H1 (cell line): ENCODE measurements at regions not wholly inside any gene's neighbourhood (a gene's known extent, or its start where the extent isn't known, plus 50 kb on each side); places are given as distances from the start of the nearest gene placed in this dataset.

Experiments used
- CTCF ChIA-PET: fragments of 300-600 bp; sonication (Branson Sonifier 250); formaldehyde crosslinking; loops from one replicate; lab custom pipeline; 2021; ENCODE audit not compliant: partially characterized antibody; lab: Charles Lee
- POLR2A ChIA-PET: fragments of 300-600 bp; sonication (Branson Sonifier 250); formaldehyde crosslinking; loops from one replicate; lab custom pipeline; 2021; ENCODE audit warnings: inconsistent platforms; ENCODE audit not compliant: partially characterized antibody; lab: Charles Lee
- DNase-seq, 2 experiments: peaks; one replicate each; pipeline versions ENCODE4 v3.0.0 to v3.0.0-alpha.2; 2010 to 2022; ENCODE audit warnings: low spot score in 2 of 2, low read depth in 1 of 2, mixed read lengths in 1 of 2
- FAIRE-seq: peaks from 2 replicates; lab custom pipeline; 2011; peaks lifted over from hg19 to GRCh38; lab: Jason Lieb, UNC
- H2AFZ ChIP-seq: 2 replicates; pipeline ENCODE4 v1.8.1; 2012; ENCODE audit warnings: low read length, inconsistent platforms
- H2AK5ac ChIP-seq: 2 replicates; pipeline ENCODE4 v1.6.1; 2013; ENCODE audit warnings: low read depth, low read length
- H2BK120ac ChIP-seq: replicated peaks from 2 replicates; pipeline ENCODE3; 2013; ENCODE audit warnings: low read depth, low read length, inconsistent platforms
- H2BK12ac ChIP-seq: 2 replicates; pipeline ENCODE4 v1.6.1; 2013; ENCODE audit warnings: low read depth, low read length
- H2BK15ac ChIP-seq: 2 replicates; pipeline ENCODE4 v1.6.1; 2013; ENCODE audit warnings: low read length
- H2BK20ac ChIP-seq: 2 replicates; pipeline ENCODE4 v1.6.1; 2013; ENCODE audit warnings: low read length
- H2BK5ac ChIP-seq: 2 replicates; pipeline ENCODE4 v1.6.1; 2013; ENCODE audit warnings: low read depth, low read length
- H3K14ac ChIP-seq: 2 replicates; pipeline ENCODE4 v1.6.1; 2013; ENCODE audit warnings: inconsistent platforms; ENCODE audit not compliant: insufficient read length
- H3K18ac ChIP-seq: 2 replicates; pipeline ENCODE4 v1.6.1; 2013; ENCODE audit warnings: low read length; ENCODE audit errors: extremely low read depth
- H3K23ac ChIP-seq: 2 replicates; pipeline ENCODE4 v1.6.1; 2013; ENCODE audit warnings: inconsistent platforms; ENCODE audit not compliant: insufficient read length
- H3K23me2 ChIP-seq: 2 replicates; pipeline ENCODE4 v1.6.1; 2013; ENCODE audit warnings: low read depth, low read length
- H3K27ac ChIP-seq: 2 replicates; pipeline ENCODE4 v1.6.1; 2011; ENCODE audit warnings: low read depth, low read length, inconsistent platforms
- H3K27me3 ChIP-seq, 4 experiments: replicated peaks in 1 of 4; 1 replicate in 1 of 4; 2 replicates in 3 of 4; pipeline versions ENCODE4 v1.6.1 to v1.8.1; 2011 to 2013; ENCODE audit warnings: low read length in 3 of 4, mild to moderate bottlenecking in 3 of 4, inconsistent platforms in 2 of 4, mixed read lengths in 2 of 4, moderate library complexity in 1 of 4; ENCODE audit not compliant: control insufficient read depth in 3 of 4, insufficient read depth in 3 of 4; ENCODE audit errors: extremely low read depth in 1 of 4
- H3K36me3 ChIP-seq, 4 experiments: 2 replicates each; pipeline versions ENCODE4 v1.6.1 to v1.8.1; 2011 to 2013; ENCODE audit warnings: mild to moderate bottlenecking in 4 of 4, low read length in 3 of 4, moderate library complexity in 2 of 4, control low read depth in 1 of 4, inconsistent platforms in 1 of 4; ENCODE audit not compliant: insufficient read depth in 4 of 4, control insufficient read depth in 2 of 4
- H3K4ac ChIP-seq: replicated peaks from 2 replicates; pipeline ENCODE3; 2013; ENCODE audit warnings: low read length, low read depth, mixed read lengths, inconsistent platforms; ENCODE audit not compliant: insufficient read length
- H3K4me1 ChIP-seq, 4 experiments: replicated peaks in 1 of 4; 1 replicate in 1 of 4; 2 replicates in 3 of 4; pipeline versions ENCODE4 v1.6.1 to v1.8.1; 2011 to 2013; ENCODE audit warnings: low read length in 3 of 4, inconsistent platforms in 2 of 4, mixed read lengths in 1 of 4; ENCODE audit not compliant: insufficient read depth in 4 of 4, control insufficient read depth in 3 of 4
- H3K4me2 ChIP-seq, 2 experiments: 2 replicates each; pipeline versions ENCODE4 v1.6.1 to v1.8.1; 2011 to 2013; ENCODE audit warnings: low read depth in 2 of 2, low read length in 2 of 2, control low read depth in 1 of 2, inconsistent platforms in 1 of 2, mild to moderate bottlenecking in 1 of 2; ENCODE audit not compliant: insufficient read depth in 1 of 2
- H3K4me3 ChIP-seq, 4 experiments: fragments of 200-600, 300-600 bp in 1 of 4; sonication (generic), shearing (Covaris generic), sonication (Bioruptor Twin) in 1 of 4; 2 replicates each; pipeline versions ENCODE4 v1.5.1 to v1.8.1; 2011 to 2016; ENCODE audit warnings: low read length in 4 of 4, low read depth in 3 of 4, control low read depth in 2 of 4, inconsistent platforms in 2 of 4, mild to moderate bottlenecking in 2 of 4, mixed read lengths in 1 of 4, moderate library complexity in 1 of 4; ENCODE audit not compliant: insufficient read depth in 2 of 4; ENCODE audit errors: extremely low read depth in 1 of 4
- H3K56ac ChIP-seq: replicated peaks from 2 replicates; pipeline ENCODE3; 2013; ENCODE audit warnings: low read depth, mild to moderate bottlenecking, mixed read lengths, low read length, inconsistent platforms; ENCODE audit not compliant: insufficient read length
- H3K79me1 ChIP-seq: 2 replicates; pipeline ENCODE4 v1.6.1; 2013; ENCODE audit warnings: low read depth, low read length, control low read depth
- H3K79me2 ChIP-seq, 2 experiments: 2 replicates each; pipeline versions ENCODE4 v1.6.1 to v1.8.1; 2012 to 2013; ENCODE audit warnings: low read length in 2 of 2, mild to moderate bottlenecking in 2 of 2, inconsistent platforms in 1 of 2; ENCODE audit not compliant: insufficient read depth in 2 of 2, control insufficient read depth in 1 of 2
- H3K9ac ChIP-seq, 4 experiments: replicated peaks in 1 of 4; 1 replicate in 1 of 4; 2 replicates in 3 of 4; pipeline versions ENCODE4 v1.6.1 to v1.8.1; 2011 to 2013; ENCODE audit warnings: low read depth in 3 of 4, low read length in 3 of 4, control low read depth in 2 of 4, mild to moderate bottlenecking in 2 of 4, moderate library complexity in 2 of 4, inconsistent platforms in 1 of 4; ENCODE audit errors: extremely low read depth in 1 of 4
- H3K9me3 ChIP-seq, 2 experiments: 2 replicates each; pipeline versions ENCODE4 v1.6.1 to v1.8.1; 2012 to 2013; ENCODE audit warnings: mild to moderate bottlenecking in 2 of 2, moderate library complexity in 2 of 2, control low read depth in 1 of 2, inconsistent platforms in 1 of 2, low read depth in 1 of 2, low read length in 1 of 2, mixed read lengths in 1 of 2; ENCODE audit not compliant: insufficient read depth in 2 of 2
- H4K20me1 ChIP-seq, 2 experiments: replicated peaks in 1 of 2; 2 replicates each; pipeline versions ENCODE3 to v1.8.1; 2011 to 2013; ENCODE audit warnings: inconsistent platforms in 2 of 2, low read length in 2 of 2, mild to moderate bottlenecking in 1 of 2; ENCODE audit not compliant: insufficient read depth in 2 of 2, control insufficient read depth in 1 of 2
- H4K5ac ChIP-seq: 2 replicates; pipeline ENCODE4 v1.6.1; 2013; ENCODE audit warnings: low read length, low read depth, mixed read lengths, inconsistent platforms; ENCODE audit not compliant: insufficient read length
- H4K8ac ChIP-seq: 2 replicates; pipeline ENCODE4 v1.8.0; 2013; ENCODE audit warnings: mild to moderate bottlenecking, moderate library complexity, low read length, inconsistent platforms; ENCODE audit not compliant: insufficient read depth; ENCODE audit errors: extremely low read depth
- H4K91ac ChIP-seq: replicated peaks from 2 replicates; pipeline ENCODE3; 2013; ENCODE audit warnings: low read length, mixed read lengths, inconsistent platforms; ENCODE audit not compliant: insufficient read length
- BRCA1 ChIP-seq: IDR thresholded peaks from 2 replicates; pipeline ENCODE4 v1.6.1; 2012; ENCODE audit warnings: low read depth, low read length, improper control_type of control experiment
- POLR2AphosphoS5 ChIP-seq: IDR thresholded peaks from 2 replicates; pipeline ENCODE4 v1.6.1; 2011; ENCODE audit warnings: low read depth, low read length
- SP2 ChIP-seq: IDR thresholded peaks from 2 replicates; pipeline ENCODE4 v1.6.1; 2012; ENCODE audit warnings: mild to moderate bottlenecking, low read length, inconsistent platforms
- SUZ12 ChIP-seq: fragments of 200-600 bp; sonication (generic); IDR thresholded peaks from 2 replicates; pipeline ENCODE4 v1.6.1; 2012; ENCODE audit warnings: mild to moderate bottlenecking, inconsistent platforms, low read length, moderate library complexity, mixed read lengths
- ZNF274 ChIP-seq: IDR thresholded peaks from 2 replicates; pipeline ENCODE4 v1.7.0; 2012; ENCODE audit warnings: low read length, borderline replicate concordance; ENCODE audit errors: extremely low read depth
- WGBS, 2 experiments: shearing (Covaris generic) in 1 of 2; methylation state at CpG; one replicate each; pipeline versions ENCODE4 v1.1.6 to v1.1.7; 2013 to 2015; ENCODE audit warnings: low lambda C conversion rate in 2 of 2, mixed read lengths in 2 of 2, inconsistent platforms in 1 of 2, low coverage in 1 of 2, missing lambda C conversion rate in 1 of 2; ENCODE audit not compliant: insufficient replicate concordance in 2 of 2, insufficient coverage in 1 of 2, insufficient read length in 1 of 2; ENCODE audit errors: extremely low coverage in 1 of 2, missing lambda C conversion rate in 1 of 2; 5-methylcytosine and 5-hydroxymethylcytosine counted together
- TF ChIP-seq, protein P1 (sequence below), 3 experiments: IDR thresholded peaks; 1 replicate in 2 of 3; 2 replicates in 1 of 3; pipeline versions ENCODE4 v1.5.1 to v1.6.1; 2011; ENCODE audit warnings: low read length in 3 of 3, mild to moderate bottlenecking in 3 of 3, inconsistent platforms in 2 of 3, low read depth in 1 of 3, moderate library complexity in 1 of 3; ENCODE audit not compliant: insufficient read depth in 1 of 3; ENCODE audit errors: control extremely low read depth in 1 of 3
- TF ChIP-seq, protein P2 (sequence below): IDR thresholded peaks from 2 replicates; pipeline ENCODE4 v1.6.1; 2012; ENCODE audit warnings: low read length, inconsistent platforms
- TF ChIP-seq, protein P3 (sequence below): IDR thresholded peaks from 2 replicates; pipeline ENCODE4 v1.6.1; 2012; ENCODE audit warnings: inconsistent platforms
- TF ChIP-seq, protein P4 (sequence below): IDR thresholded peaks from 2 replicates; pipeline ENCODE4 v1.6.1; 2011; ENCODE audit warnings: low read length, improper control_type of control experiment

DNA sequence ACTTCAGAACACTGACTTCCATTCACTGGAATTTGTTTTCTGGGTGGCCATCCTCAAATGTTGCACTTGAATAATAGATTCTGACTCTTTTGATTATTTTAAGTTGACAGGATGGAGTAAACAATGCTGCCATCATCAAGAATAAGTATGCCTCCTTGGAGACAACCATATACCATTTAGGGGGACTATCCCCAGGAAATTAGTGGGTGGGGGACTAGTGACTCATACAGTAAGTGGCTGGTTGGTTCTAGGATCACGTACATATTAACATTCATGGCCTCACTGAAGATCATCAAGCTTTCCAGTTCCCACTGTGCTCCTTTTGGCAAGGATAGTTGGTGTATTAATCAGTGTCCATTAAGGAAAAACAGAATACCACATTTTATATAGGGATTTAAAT lies 615.2 kb downstream of the CCSER2 start:
- Histone ChIP-seq H3K27ac (no peak overlapping the region), H2BK12ac (no peak overlapping the region), H3K4ac (no peak overlapping the region), H3K9me3 (no peaks in the 10 kb centered on the region), H3K4me3 (no peak overlapping the region), H4K20me1 (no peaks in the 10 kb centered on the region), H2BK120ac (no peak overlapping the region), H3K79me2 (no peaks in the 10 kb centered on the region), H3K56ac (no peak overlapping the region), H3K9ac (no peak overlapping the region), H2AK5ac (no peak overlapping the region), H3K36me3 (no peaks in the 10 kb centered on the region), H2BK20ac (no peak overlapping the region), H3K23me2 (no peaks in the 10 kb centered on the region), H2BK15ac (no peak overlapping the region), H2BK5ac (no peak overlapping the region), H2AFZ (no peak overlapping the region), H3K4me1 (0 out of 7 replicates have a peak, but pooled peaks cover 0 to 2% (median 0%) of the 10 kb centered on the region in 4 experiments), H3K18ac (no peak overlapping the region), H4K91ac (no peak overlapping the region), H4K8ac (no peak overlapping the region), H3K4me2 (no peak overlapping the region), H4K5ac (no peak overlapping the region), H3K14ac (no peak overlapping the region), H3K23ac (no peak overlapping the region), H3K27me3 (no peaks in the 10 kb centered on the region), H3K79me1 (no peaks in the 10 kb centered on the region)
- FAIRE-seq (no peak), DNase-seq (no peak)
- POLR2A ChIA-PET, result no interaction called here
- WGBS, 2 experiments, result 89% methylated on average over 1 of the region's 1 CpG; no CpG with 5 or more reads in 1 of the 2 experiments
- CTCF ChIA-PET, result interaction anchor here (0.8 to 1.6 kb wide), 3 partner anchors 16 to 91 kb away, joined by 3 read pairs; no protein-coding TSS in a partner anchor
- TF ChIP-seq, protein P1, sequence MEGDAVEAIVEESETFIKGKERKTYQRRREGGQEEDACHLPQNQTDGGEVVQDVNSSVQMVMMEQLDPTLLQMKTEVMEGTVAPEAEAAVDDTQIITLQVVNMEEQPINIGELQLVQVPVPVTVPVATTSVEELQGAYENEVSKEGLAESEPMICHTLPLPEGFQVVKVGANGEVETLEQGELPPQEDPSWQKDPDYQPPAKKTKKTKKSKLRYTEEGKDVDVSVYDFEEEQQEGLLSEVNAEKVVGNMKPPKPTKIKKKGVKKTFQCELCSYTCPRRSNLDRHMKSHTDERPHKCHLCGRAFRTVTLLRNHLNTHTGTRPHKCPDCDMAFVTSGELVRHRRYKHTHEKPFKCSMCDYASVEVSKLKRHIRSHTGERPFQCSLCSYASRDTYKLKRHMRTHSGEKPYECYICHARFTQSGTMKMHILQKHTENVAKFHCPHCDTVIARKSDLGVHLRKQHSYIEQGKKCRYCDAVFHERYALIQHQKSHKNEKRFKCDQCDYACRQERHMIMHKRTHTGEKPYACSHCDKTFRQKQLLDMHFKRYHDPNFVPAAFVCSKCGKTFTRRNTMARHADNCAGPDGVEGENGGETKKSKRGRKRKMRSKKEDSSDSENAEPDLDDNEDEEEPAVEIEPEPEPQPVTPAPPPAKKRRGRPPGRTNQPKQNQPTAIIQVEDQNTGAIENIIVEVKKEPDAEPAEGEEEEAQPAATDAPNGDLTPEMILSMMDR (IDR thresholded peaks at IDR 0.05; ENCODE audit: control extremely low read depth in 1 of 3, insufficient read depth in 1 of 3, low read depth in 1 of 3, low read length in 3 of 3), result no peak
- TF ChIP-seq SUZ12, result no peak
- TF ChIP-seq POLR2AphosphoS5, result no peak
- TF ChIP-seq, protein P2, sequence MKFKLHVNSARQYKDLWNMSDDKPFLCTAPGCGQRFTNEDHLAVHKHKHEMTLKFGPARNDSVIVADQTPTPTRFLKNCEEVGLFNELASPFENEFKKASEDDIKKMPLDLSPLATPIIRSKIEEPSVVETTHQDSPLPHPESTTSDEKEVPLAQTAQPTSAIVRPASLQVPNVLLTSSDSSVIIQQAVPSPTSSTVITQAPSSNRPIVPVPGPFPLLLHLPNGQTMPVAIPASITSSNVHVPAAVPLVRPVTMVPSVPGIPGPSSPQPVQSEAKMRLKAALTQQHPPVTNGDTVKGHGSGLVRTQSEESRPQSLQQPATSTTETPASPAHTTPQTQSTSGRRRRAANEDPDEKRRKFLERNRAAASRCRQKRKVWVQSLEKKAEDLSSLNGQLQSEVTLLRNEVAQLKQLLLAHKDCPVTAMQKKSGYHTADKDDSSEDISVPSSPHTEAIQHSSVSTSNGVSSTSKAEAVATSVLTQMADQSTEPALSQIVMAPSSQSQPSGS, result no peak
- no peak for TF ChIP-seq BRCA1
- no peak for TF ChIP-seq SP2
- TF ChIP-seq, protein P3, sequence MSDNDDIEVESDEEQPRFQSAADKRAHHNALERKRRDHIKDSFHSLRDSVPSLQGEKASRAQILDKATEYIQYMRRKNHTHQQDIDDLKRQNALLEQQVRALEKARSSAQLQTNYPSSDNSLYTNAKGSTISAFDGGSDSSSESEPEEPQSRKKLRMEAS, result no peak
- no peak for TF ChIP-seq ZNF274
- TF ChIP-seq, protein P4, sequence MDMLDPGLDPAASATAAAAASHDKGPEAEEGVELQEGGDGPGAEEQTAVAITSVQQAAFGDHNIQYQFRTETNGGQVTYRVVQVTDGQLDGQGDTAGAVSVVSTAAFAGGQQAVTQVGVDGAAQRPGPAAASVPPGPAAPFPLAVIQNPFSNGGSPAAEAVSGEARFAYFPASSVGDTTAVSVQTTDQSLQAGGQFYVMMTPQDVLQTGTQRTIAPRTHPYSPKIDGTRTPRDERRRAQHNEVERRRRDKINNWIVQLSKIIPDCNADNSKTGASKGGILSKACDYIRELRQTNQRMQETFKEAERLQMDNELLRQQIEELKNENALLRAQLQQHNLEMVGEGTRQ, result no peak
